ENCODE measurements at regions not wholly inside any gene's neighbourhood (a gene's known extent, or its start where the extent isn't known, plus 50 kb on each side); places are given as distances from the start of the nearest gene placed in this dataset.

DNA sequence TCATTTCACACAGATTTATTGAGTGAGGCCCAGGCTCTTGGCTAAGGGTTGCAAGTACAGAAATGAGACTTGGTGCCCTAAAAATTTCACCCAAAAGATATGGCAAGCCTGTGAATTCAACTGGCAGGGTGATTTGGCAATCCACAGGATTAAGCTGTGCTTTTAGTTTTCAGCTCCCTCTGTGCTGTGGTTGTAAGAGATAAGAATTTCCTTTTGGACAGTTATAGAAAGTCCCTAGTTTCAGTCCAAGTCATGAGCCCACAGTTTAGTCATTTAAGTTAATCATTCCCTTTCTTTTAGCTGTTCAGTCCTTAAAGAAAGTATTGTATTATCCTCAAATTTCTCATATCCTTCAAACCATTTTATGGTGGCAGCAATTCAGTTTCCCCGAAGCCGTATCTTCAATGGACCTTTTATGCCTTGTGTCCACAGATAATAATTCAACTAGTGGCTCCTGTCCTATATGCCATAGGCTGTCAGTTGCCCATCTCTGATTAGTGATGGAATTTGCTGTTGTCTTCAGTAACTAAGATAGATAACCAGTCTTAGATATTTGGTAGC lies 73.4 kb upstream of the NAMPT start:
- H3K36me3 ChIP-seq = no peaks in the 10 kb centered on the region
- no peak for DNase-seq (ENCODE audit: low spot score)
- no peaks in the 10 kb centered on the region for H3K27me3 ChIP-seq (replicated peaks; ENCODE audit: insufficient read depth)
- H3K4me1 ChIP-seq (ENCODE audit: control insufficient read depth in 1 of 2, low read depth in 2 of 2) = peaks cover 8 to 23% of the 10 kb centered on the region in 2 donors
- no peak overlapping the region for H3K4me3 ChIP-seq
- H3K9me3 ChIP-seq = no peaks in the 10 kb centered on the region
- peak overlapping the region in 1 of 2 donors; percentile 53 for H3K27ac ChIP-seq
- TF ChIP-seq, protein P1, sequence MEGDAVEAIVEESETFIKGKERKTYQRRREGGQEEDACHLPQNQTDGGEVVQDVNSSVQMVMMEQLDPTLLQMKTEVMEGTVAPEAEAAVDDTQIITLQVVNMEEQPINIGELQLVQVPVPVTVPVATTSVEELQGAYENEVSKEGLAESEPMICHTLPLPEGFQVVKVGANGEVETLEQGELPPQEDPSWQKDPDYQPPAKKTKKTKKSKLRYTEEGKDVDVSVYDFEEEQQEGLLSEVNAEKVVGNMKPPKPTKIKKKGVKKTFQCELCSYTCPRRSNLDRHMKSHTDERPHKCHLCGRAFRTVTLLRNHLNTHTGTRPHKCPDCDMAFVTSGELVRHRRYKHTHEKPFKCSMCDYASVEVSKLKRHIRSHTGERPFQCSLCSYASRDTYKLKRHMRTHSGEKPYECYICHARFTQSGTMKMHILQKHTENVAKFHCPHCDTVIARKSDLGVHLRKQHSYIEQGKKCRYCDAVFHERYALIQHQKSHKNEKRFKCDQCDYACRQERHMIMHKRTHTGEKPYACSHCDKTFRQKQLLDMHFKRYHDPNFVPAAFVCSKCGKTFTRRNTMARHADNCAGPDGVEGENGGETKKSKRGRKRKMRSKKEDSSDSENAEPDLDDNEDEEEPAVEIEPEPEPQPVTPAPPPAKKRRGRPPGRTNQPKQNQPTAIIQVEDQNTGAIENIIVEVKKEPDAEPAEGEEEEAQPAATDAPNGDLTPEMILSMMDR (IDR thresholded peaks at IDR 0.05) = no peak
- peak; percentile 60 for ATAC-seq (ENCODE audit: insufficient number of reproducible peaks, low FRiP score, low read depth)

DNA sequence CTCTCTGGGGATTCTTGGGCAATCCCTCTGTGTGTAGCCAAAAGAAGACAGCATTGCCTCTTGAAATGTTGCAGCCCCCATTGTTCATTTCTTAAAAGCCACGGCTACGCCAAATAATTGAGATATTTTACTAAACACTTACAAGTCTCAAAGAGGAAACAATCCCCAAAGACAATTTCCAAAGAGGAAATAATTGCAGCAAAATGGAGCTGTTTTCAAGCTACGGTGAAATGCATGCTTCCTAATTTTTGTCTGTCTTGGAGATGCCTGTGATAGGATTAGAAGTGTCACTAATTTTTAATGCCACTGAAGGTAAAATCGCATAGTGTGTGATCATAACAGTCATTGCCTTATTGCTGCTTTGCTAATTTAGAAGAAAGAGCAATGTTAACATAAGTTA lies 72.9 kb upstream of the NAMPT start:
- DNase-seq (ENCODE audit: low spot score) (no peak), ATAC-seq (ENCODE audit: insufficient number of reproducible peaks, low FRiP score, low read depth) (no peak)
- no peaks in the 10 kb centered on the region for H3K27me3 ChIP-seq (replicated peaks; ENCODE audit: insufficient read depth)
- no peaks in the 10 kb centered on the region for H3K36me3 ChIP-seq
- TF ChIP-seq, protein P1 (IDR thresholded peaks at IDR 0.05) = no peak
- no peaks in the 10 kb centered on the region for H3K9me3 ChIP-seq
- H3K27ac ChIP-seq = no peak overlapping the region
- peaks cover 8 to 23% of the 10 kb centered on the region in 2 donors for H3K4me1 ChIP-seq (ENCODE audit: control insufficient read depth in 1 of 2, low read depth in 2 of 2)
- H3K4me3 ChIP-seq = no peak overlapping the region

DNA sequence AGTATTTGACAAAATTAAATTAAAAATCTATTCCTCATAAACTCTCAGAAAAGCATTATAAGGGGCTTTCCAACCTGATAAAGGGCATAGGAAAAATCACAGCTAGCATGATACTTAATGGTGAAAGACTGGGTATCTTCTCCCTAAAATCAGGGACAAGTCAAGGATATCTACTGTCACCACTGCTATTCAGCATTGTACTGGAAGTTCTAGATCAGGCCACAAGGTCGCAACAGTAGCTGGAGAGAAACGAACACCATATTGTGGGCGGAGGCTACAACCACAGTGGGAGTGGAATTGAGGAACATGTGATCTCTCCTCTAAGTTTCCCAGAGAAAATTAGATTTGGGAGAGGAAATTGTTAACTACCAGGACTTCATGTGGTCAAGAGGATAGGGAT lies 70.0 kb upstream of the NAMPT start:
- DNase-seq (ENCODE audit: low spot score) (no peak), ATAC-seq (ENCODE audit: insufficient number of reproducible peaks, low FRiP score, low read depth) (no peak)
- Histone ChIP-seq H3K27me3 (replicated peaks; ENCODE audit: insufficient read depth) (no peaks in the 10 kb centered on the region), H3K4me1 (ENCODE audit: control insufficient read depth in 1 of 2, low read depth in 2 of 2) (peaks cover 8 to 23% of the 10 kb centered on the region in 2 donors), H3K36me3 (no peaks in the 10 kb centered on the region), H3K9me3 (peaks cover 3% of the 10 kb centered on the region), H3K27ac (no peak overlapping the region), H3K4me3 (no peak overlapping the region)
- TF ChIP-seq, protein P1 (IDR thresholded peaks at IDR 0.05) = no peak

DNA sequence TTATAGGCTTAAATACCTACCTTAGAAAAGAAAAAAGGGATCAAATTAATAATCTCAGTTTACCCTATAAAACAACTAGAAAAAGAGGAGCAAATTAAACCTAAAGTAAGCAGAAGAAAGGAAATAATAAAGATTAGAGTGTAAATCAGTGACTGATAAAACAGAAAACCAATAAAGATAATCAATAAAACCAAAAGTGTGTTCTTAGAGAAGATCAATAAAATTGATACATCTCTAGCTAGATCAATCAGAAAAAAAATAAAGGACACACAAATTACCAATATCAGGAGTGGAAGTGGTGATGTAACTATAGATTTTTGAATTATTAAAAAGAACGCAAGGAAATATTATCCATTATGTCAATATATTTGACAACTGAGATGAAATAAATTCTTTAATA lies 69.2 kb upstream of the NAMPT start:
- TF ChIP-seq, protein P1 (IDR thresholded peaks at IDR 0.05) = no peak
- Histone ChIP-seq H3K4me3 (no peak overlapping the region), H3K27ac (no peak overlapping the region), H3K27me3 (replicated peaks; ENCODE audit: insufficient read depth) (no peaks in the 10 kb centered on the region), H3K9me3 (peaks cover 3% of the 10 kb centered on the region), H3K4me1 (ENCODE audit: control insufficient read depth in 1 of 2, low read depth in 2 of 2) (peaks cover 8 to 23% of the 10 kb centered on the region in 2 donors), H3K36me3 (no peaks in the 10 kb centered on the region)
- DNase-seq (ENCODE audit: low spot score) = no peak
- no peak for ATAC-seq (ENCODE audit: insufficient number of reproducible peaks, low FRiP score, low read depth)

DNA sequence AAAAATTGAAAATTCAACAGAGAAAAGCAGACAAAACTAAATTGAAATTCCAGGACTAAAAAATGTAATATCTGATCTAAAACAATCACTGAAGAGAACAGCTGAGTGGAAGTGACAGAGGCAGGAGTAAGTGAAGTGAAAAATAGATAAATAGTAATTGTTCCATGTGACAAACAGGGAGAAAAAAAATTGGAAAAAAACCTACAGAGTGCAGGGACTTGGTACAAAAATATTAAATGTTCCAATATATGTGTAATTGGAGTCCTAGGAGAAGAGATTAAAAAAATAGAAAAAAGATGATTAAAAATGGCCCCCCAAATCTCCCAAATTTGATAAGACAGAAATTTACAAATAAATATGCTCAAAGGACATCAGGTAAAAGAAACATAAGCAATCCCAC lies 63.4 kb upstream of the NAMPT start:
- no peak overlapping the region for H3K27ac ChIP-seq
- peaks cover 3% of the 10 kb centered on the region for H3K9me3 ChIP-seq
- H3K27me3 ChIP-seq (replicated peaks; ENCODE audit: insufficient read depth) = no peaks in the 10 kb centered on the region
- H3K36me3 ChIP-seq = no peaks in the 10 kb centered on the region
- H3K4me1 ChIP-seq (ENCODE audit: control insufficient read depth in 1 of 2, low read depth in 2 of 2) = peaks cover 0 to 3% of the 10 kb centered on the region in 2 donors
- no peak overlapping the region for H3K4me3 ChIP-seq
- ATAC-seq (ENCODE audit: insufficient number of reproducible peaks, low FRiP score, low read depth) (no peak), DNase-seq (ENCODE audit: low spot score) (no peak)
- TF ChIP-seq, protein P1 (IDR thresholded peaks at IDR 0.05) = no peak

Data from thoracic aorta (tissue), 2 donors.